BLaER1 (cell line): ENCODE measurements at regions not wholly inside any gene's neighbourhood (a gene's known extent, or its start where the extent isn't known, plus 50 kb on each side); places are given as distances from the start of the nearest gene placed in this dataset.
"Not testable (repeated sequence)": the region's sequence is repeated elsewhere in the genome, so short reads cannot be mapped to it uniquely, and the experiment has no call there.

ENCODE experiments used
- H3K27ac ChIP-seq: shearing (Covaris generic); formaldehyde crosslinking; 2 replicates; pipeline ENCODE4 v1.8.1; 2022
- H3K27me3 ChIP-seq: shearing (Covaris generic); formaldehyde crosslinking; 2 replicates; pipeline ENCODE4 v1.8.1; 2022
- H3K36me3 ChIP-seq: shearing (Covaris generic); formaldehyde crosslinking; 2 replicates; pipeline ENCODE4 v1.8.1; 2022
- H3K4me1 ChIP-seq: shearing (Covaris generic); formaldehyde crosslinking; 2 replicates; pipeline ENCODE4 v1.8.1; 2022
- H3K4me2 ChIP-seq: shearing (Covaris generic); formaldehyde crosslinking; 2 replicates; pipeline ENCODE4 v1.8.1; 2022
- H3K4me3 ChIP-seq: shearing (Covaris generic); formaldehyde crosslinking; 2 replicates; pipeline ENCODE4 v1.8.1; 2022
- H3K9ac ChIP-seq: shearing (Covaris generic); formaldehyde crosslinking; 2 replicates; pipeline ENCODE4 v1.8.1; 2022
- H3K9me3 ChIP-seq: shearing (Covaris generic); formaldehyde crosslinking; 2 replicates; pipeline ENCODE4 v1.8.1; 2022
- H4K20me1 ChIP-seq: shearing (Covaris generic); formaldehyde crosslinking; 2 replicates; pipeline ENCODE4 v1.8.1; 2022
- Cebpa-rat ChIP-seq: shearing (Covaris generic); IDR thresholded peaks from 2 replicates; pipeline ENCODE4 v1.8.1; 2022

DNA sequence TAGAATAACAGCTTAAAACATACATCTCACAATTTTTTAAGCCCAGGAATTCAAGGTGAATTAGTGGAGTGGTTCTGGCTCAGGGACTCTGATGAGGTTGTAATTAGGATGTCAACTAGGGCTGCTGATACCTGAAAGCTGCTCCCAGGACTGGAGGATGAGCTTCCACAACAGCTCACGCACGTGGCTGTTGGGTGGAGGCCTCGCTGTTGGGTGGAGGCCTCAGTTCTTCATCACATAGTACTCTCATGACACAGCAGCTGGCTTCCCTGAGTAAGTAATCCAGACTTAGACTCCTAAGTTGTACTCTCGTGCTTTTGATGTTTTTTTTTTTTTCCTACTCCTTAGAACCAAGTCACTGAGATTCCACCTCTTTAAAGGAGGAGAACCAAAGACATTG is 577.1 kb upstream of the PRR20A start:
- H3K9ac ChIP-seq, result no peak overlapping the region
- no peaks in the 10 kb centered on the region for H3K27me3 ChIP-seq
- no peaks in the 10 kb centered on the region for H3K36me3 ChIP-seq
- H3K9me3 ChIP-seq, result no peaks in the 10 kb centered on the region
- TF ChIP-seq Cebpa-rat, result no peak
- no peak overlapping the region for H3K27ac ChIP-seq
- H3K4me1 ChIP-seq, result no peaks in the 10 kb centered on the region
- H3K4me3 ChIP-seq, result no peak overlapping the region
- no peak overlapping the region for H3K4me2 ChIP-seq
- no peaks in the 10 kb centered on the region for H4K20me1 ChIP-seq

DNA sequence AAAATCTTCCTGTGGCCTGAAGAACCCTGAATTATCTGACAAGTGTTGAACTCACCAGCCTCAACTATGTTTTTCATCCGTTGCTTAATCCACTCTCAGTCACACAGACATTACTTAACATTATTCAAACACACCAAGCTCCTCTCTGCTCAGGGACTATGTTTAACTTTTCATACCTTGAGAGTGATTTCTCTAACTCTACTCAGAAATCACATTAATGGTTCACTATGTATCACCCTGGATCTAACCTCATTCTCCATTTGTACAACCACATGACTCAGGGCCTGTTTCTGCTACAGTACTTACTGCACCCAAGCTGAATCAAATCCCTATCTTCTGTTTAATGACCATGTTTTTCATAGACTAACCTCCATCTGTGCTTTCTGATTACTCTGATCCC is 553.7 kb upstream of the PRR20A start:
- H3K27me3 ChIP-seq, result no peaks in the 10 kb centered on the region
- no peak overlapping the region for H3K4me3 ChIP-seq
- H3K9me3 ChIP-seq, result no peaks in the 10 kb centered on the region
- no peaks in the 10 kb centered on the region for H3K4me1 ChIP-seq
- no peak overlapping the region for H3K27ac ChIP-seq
- H3K9ac ChIP-seq, result no peak overlapping the region
- H4K20me1 ChIP-seq, result no peaks in the 10 kb centered on the region
- H3K36me3 ChIP-seq, result no peaks in the 10 kb centered on the region
- no peak overlapping the region for H3K4me2 ChIP-seq
- TF ChIP-seq Cebpa-rat, result no peak

DNA sequence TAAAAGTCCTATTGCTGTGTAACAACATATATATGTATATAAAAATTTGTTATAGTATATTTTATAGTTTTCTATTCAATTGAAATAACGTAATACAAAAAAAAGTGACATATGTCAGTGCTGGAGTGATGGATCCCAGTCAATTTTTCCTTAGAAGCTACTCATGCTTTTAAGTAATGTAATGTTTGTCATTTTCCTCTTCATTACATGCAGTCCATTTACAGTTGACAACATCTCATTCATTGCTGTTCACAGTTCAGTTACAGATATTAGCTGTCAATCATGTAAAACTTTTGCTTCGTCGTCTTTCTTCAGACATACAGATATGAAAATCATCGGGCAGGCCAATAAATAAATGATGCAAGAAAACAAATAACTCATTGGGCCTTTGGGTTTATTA is 525.1 kb upstream of the PRR20A start:
- H3K9ac ChIP-seq, result no peak overlapping the region
- no peak for TF ChIP-seq Cebpa-rat
- H3K4me3 ChIP-seq, result no peak overlapping the region

GRCh38 chr13:56622840-56623239 is 517.9 kb upstream of the PRR20A start:
- no peak overlapping the region for H3K27ac ChIP-seq
- no peak for TF ChIP-seq Cebpa-rat
- no peak overlapping the region for H3K9ac ChIP-seq
- H3K9me3 ChIP-seq, result peaks cover 14% of the 10 kb centered on the region
- H3K4me1 ChIP-seq, result no peaks in the 10 kb centered on the region
- H4K20me1 ChIP-seq, result no peaks in the 10 kb centered on the region
- no peaks in the 10 kb centered on the region for H3K36me3 ChIP-seq
- H3K4me3 ChIP-seq, result no peak overlapping the region
- no peaks in the 10 kb centered on the region for H3K27me3 ChIP-seq
- no peak overlapping the region for H3K4me2 ChIP-seq

More for the DNA sequence above, 525.1 kb upstream of the PRR20A start:
- H4K20me1 ChIP-seq, result no peaks in the 10 kb centered on the region
- H3K27ac ChIP-seq, result no peak overlapping the region
- no peak overlapping the region for H3K4me2 ChIP-seq
- H3K9me3 ChIP-seq, result no peaks in the 10 kb centered on the region
- no peaks in the 10 kb centered on the region for H3K36me3 ChIP-seq
- no peaks in the 10 kb centered on the region for H3K4me1 ChIP-seq
- H3K27me3 ChIP-seq, result no peaks in the 10 kb centered on the region

GRCh38 chr13:56628886-56629285 is 511.8 kb upstream of the PRR20A start:
- not testable (repeated sequence) for H3K36me3 ChIP-seq, H4K20me1 ChIP-seq, H3K4me3 ChIP-seq, H3K4me1 ChIP-seq, H3K9me3 ChIP-seq, H3K4me2 ChIP-seq, H3K27me3 ChIP-seq, H3K27ac ChIP-seq, H3K9ac ChIP-seq

DNA sequence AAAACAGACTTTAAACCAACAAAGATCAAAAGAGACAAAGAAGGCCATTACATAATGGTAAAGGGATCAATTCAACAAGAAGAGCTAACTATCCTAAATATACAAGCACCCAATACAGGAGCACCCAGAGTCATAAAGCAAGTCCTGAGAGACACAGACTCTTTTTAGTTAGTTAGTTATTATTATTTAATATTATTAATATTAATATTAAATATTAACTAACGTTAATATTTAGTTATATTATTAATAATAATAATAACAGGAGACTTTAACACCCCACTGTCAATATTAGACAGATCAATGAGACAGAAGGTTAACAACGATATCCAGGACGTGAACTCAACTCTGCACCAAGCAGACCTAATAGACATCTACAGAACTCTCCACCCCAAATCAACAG is 509.7 kb upstream of the PRR20A start:
- not testable (repeated sequence) for H3K27ac ChIP-seq, H3K9ac ChIP-seq, H3K27me3 ChIP-seq, H3K4me2 ChIP-seq, H3K4me1 ChIP-seq, H4K20me1 ChIP-seq, H3K9me3 ChIP-seq, H3K36me3 ChIP-seq, H3K4me3 ChIP-seq

GRCh38 chr13:56653043-56653442 is 487.7 kb upstream of the PRR20A start:
- no peak overlapping the region for H3K9ac ChIP-seq
- no peaks in the 10 kb centered on the region for H4K20me1 ChIP-seq
- H3K4me3 ChIP-seq, result no peak overlapping the region
- no peaks in the 10 kb centered on the region for H3K9me3 ChIP-seq
- no peak for TF ChIP-seq Cebpa-rat
- H3K27me3 ChIP-seq, result no peaks in the 10 kb centered on the region
- H3K36me3 ChIP-seq, result no peaks in the 10 kb centered on the region
- H3K4me1 ChIP-seq, result no peaks in the 10 kb centered on the region
- no peak overlapping the region for H3K4me2 ChIP-seq
- no peak overlapping the region for H3K27ac ChIP-seq

DNA sequence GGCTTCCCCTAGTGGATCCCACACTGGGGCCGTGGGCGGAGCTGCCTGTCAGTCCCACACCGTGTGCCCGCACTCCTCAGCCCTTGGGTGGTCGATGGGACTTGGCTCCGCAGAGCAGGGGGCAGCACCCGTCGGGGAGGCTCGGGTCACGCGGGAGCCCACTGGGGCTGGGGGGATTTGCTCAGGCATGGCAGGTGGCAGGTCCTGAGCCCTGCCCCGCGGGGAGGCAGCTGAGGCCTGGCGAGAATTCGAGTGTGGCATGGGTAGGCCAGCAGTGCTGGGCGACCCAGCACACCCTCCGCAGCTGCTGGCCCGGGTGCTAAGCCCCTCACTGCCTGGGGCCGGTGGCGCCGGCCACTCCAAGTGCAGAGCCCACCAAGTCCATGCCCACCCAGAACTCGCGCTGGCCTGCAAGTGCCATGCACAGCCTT is 481.7 kb upstream of the PRR20A start:
- Histone ChIP-seq H3K27ac (no peak overlapping the region), H4K20me1 (no peaks in the 10 kb centered on the region), H3K4me3 (no peak overlapping the region), H3K36me3 (no peaks in the 10 kb centered on the region), H3K4me1 (no peaks in the 10 kb centered on the region), H3K9ac (no peak overlapping the region), H3K4me2 (no peak overlapping the region), H3K27me3 (no peaks in the 10 kb centered on the region), H3K9me3 (peaks cover 14% of the 10 kb centered on the region)
- TF ChIP-seq Cebpa-rat, result no peak

DNA sequence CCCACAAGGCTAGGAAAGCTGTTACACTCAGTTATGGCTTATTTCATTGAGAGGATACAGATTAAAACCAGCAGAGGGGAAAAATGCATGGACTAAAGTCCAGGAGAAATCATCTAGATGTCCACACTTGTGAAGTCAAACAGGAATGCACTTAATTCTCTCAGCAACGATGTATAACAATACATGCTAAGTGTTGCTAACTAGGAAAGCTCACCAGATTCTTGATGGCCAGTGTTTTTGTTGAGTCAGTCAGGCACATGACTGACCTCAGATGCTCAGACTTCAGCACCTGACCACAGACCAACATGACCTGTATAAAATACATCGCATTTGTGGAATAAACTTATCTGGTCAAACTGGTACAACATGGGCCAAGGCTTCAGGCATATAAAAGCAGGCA is 470.2 kb upstream of the PRR20A start:
- H3K4me1 ChIP-seq, result no peaks in the 10 kb centered on the region
- no peaks in the 10 kb centered on the region for H3K36me3 ChIP-seq
- H3K9me3 ChIP-seq, result no peaks in the 10 kb centered on the region
- no peaks in the 10 kb centered on the region for H4K20me1 ChIP-seq
- H3K27ac ChIP-seq, result no peak overlapping the region
- H3K27me3 ChIP-seq, result no peaks in the 10 kb centered on the region
- no peak for TF ChIP-seq Cebpa-rat
- no peak overlapping the region for H3K9ac ChIP-seq
- H3K4me3 ChIP-seq, result no peak overlapping the region
- no peak overlapping the region for H3K4me2 ChIP-seq

GRCh38 chr13:56681404-56681803 is 459.3 kb upstream of the PRR20A start:
- TF ChIP-seq Cebpa-rat, result no peak
- no peaks in the 10 kb centered on the region for H3K36me3 ChIP-seq

GRCh38 chr13:56687131-56687530 is 453.6 kb upstream of the PRR20A start:
- Histone ChIP-seq H3K27ac (no peak overlapping the region), H3K4me1 (no peaks in the 10 kb centered on the region), H3K36me3 (no peaks in the 10 kb centered on the region), H3K4me3 (no peak overlapping the region), H3K9ac (no peak overlapping the region), H4K20me1 (no peaks in the 10 kb centered on the region), H3K27me3 (no peaks in the 10 kb centered on the region), H3K9me3 (no peaks in the 10 kb centered on the region), H3K4me2 (no peak overlapping the region)
- TF ChIP-seq Cebpa-rat, result no peak

More at GRCh38 chr13:56681404-56681803, 459.3 kb upstream of the PRR20A start:
- Histone ChIP-seq H3K4me1 (no peaks in the 10 kb centered on the region), H3K4me3 (no peak overlapping the region), H4K20me1 (no peaks in the 10 kb centered on the region), H3K9me3 (no peaks in the 10 kb centered on the region), H3K4me2 (no peak overlapping the region), H3K9ac (no peak overlapping the region), H3K27me3 (no peaks in the 10 kb centered on the region), H3K27ac (no peak overlapping the region)
